ENCODE measurements at regions not wholly inside any gene's neighbourhood (a gene's known extent, or its start where the extent isn't known, plus 50 kb on each side); places are given as distances from the start of the nearest gene placed in this dataset.
A peak's percentile ranks its signal among the peaks of the same experiment; 100 is the strongest.
"Not testable (repeated sequence)": the region's sequence is repeated elsewhere in the genome, so short reads cannot be mapped to it uniquely, and the experiment has no call there.

DNA sequence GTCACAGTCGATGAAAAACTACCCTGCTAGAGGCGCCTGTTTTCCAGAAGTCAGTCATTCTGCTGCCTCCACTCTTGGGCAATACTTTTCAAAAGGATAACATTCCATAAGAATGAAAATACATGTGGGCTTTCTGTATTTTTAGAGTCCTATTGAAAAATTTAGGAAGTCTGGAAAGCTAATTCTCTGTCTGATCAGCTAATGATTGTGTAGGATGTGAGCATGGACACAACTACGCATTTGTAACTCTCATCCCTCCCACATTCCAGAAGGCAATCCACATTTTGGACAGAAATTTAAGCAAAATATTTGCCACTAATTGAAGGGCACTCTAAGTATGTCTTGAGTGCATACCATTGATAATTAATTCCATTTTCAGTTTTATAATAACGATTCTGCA, 63.5 kb upstream of the MXRA5 start:
- ATAC-seq (replicated peaks in 6 of 8); H3K27ac ChIP-seq; H3K4me3 ChIP-seq; in situ Hi-C loops (cut with MboI; ENCODE audit: low pct_unique_long_range_greater_than_20kb in 2 of 9, low sequenced_read_pairs in 9 of 9, unreplicated experiment in 9 of 9); H3K4me1 ChIP-seq (replicated peaks in 1 of 2): not testable (repeated sequence)
- 0 to 100% (median 53%) methylated on average over 1 to 4 of the region's 4 CpGs; no CpG with 5 or more reads in 5 of the 10 experiments for WGBS, 10 experiments

GRCh38 chrX:3407781-3408180, 61.3 kb upstream of the MXRA5 start:
- in situ Hi-C loops (cut with MboI; ENCODE audit: low pct_unique_long_range_greater_than_20kb in 2 of 9, low sequenced_read_pairs in 9 of 9, unreplicated experiment in 9 of 9), result no loop called here
- ATAC-seq (replicated peaks in 6 of 8), result no peak
- WGBS, 10 experiments, result 0 to 100% (median 83%) methylated on average over 1 to 3 of the region's 3 CpGs; no CpG with 5 or more reads in 3 of the 10 experiments

GRCh38 chrX:3407121-3407520, 60.7 kb upstream of the MXRA5 start:
- 20 to 83% (median 42%) methylated on average over 1 to 3 of the region's 3 CpGs; no CpG with 5 or more reads in 2 of the 10 experiments for WGBS, 10 experiments
- H3K4me1 ChIP-seq (replicated peaks in 1 of 2), result no peaks in the 10 kb centered on the region
- H3K4me3 ChIP-seq, result no peak overlapping the region
- no peak for ATAC-seq (replicated peaks in 6 of 8)
- in situ Hi-C loops (cut with MboI; ENCODE audit: low pct_unique_long_range_greater_than_20kb in 2 of 9, low sequenced_read_pairs in 9 of 9, unreplicated experiment in 9 of 9), result no loop called here
- H3K27ac ChIP-seq, result no peak overlapping the region

More at GRCh38 chrX:3407781-3408180, 61.3 kb upstream of the MXRA5 start:
- Histone ChIP-seq H3K4me3 (no peak overlapping the region), H3K27ac (no peak overlapping the region), H3K4me1 (replicated peaks in 1 of 2) (no peaks in the 10 kb centered on the region)

DNA sequence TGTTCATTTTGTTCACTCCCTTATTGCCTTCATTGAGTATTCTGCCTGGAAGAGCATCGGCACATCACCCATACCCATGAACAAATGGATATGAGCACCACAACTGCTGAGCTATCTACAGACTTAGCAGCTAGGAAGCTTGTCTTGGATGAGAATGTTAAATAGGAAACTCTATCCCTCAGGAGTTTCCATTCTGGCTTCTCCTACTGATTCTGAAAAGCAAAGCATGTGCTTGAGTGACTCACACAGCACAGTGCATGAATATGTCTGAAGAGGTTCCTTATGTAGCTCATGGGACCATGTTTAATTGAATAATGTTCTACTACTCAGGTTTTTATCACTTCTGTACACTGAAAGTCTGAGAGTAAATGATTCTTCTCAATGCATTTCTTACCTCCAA, 57.3 kb upstream of the MXRA5 start:
- Histone ChIP-seq H3K4me3 (no peak overlapping the region), H3K27ac (no peak overlapping the region), H3K4me1 (replicated peaks in 1 of 2) (no peaks in the 10 kb centered on the region)
- peak in 3 of 8 experiments; percentile 47 to 98 (median 98) for ATAC-seq (replicated peaks in 6 of 8)
- WGBS, 10 experiments, result 0 to 100% (median 17%) methylated on average over 1 of the region's 1 CpG; no CpG with 5 or more reads in 7 of the 10 experiments
- in situ Hi-C loops (cut with MboI; ENCODE audit: low pct_unique_long_range_greater_than_20kb in 2 of 9, low sequenced_read_pairs in 9 of 9, unreplicated experiment in 9 of 9), result no loop called here

All from motor neuron (in vitro differentiated cells).